Aorta (tissue), 5 donors: ENCODE measurements at regions not wholly inside any gene's neighbourhood (a gene's known extent, or its start where the extent isn't known, plus 50 kb on each side); places are given as distances from the start of the nearest gene placed in this dataset.
"Not testable (repeated sequence)": the region's sequence is repeated elsewhere in the genome, so short reads cannot be mapped to it uniquely, and the experiment has no call there.

Source experiments
- ATAC-seq: fragments of 200-7000 bp; cut with Tn5 transposase; one replicate; pipeline ENCODE4 v1.9.1; 2022; ENCODE audit warnings: moderate library complexity; ENCODE audit not compliant: low FRiP score
- DNase-seq, 2 donors: peaks; one replicate each; pipeline ENCODE4 v3.0.0-alpha.2; 2020
- H3K27ac ChIP-seq, 2 donors: one replicate each; pipeline ENCODE4 v1.5.1; 2013; ENCODE audit warnings: low read length in 2 of 2, mild to moderate bottlenecking in 2 of 2, moderate library complexity in 2 of 2, control low read depth in 1 of 2, inconsistent platforms in 1 of 2, low read depth in 1 of 2
- H3K27me3 ChIP-seq, 2 donors: one replicate each; pipeline ENCODE4 v1.6.1; 2013; ENCODE audit warnings: control low read depth in 1 of 2, low read length in 1 of 2, mild to moderate bottlenecking in 1 of 2, moderate library complexity in 1 of 2; ENCODE audit not compliant: insufficient read depth in 2 of 2, control insufficient read depth in 1 of 2
- H3K36me3 ChIP-seq, 2 donors: one replicate each; pipeline ENCODE4 v1.6.1; 2013; ENCODE audit warnings: control low read depth in 1 of 2, low read length in 1 of 2, mild to moderate bottlenecking in 1 of 2; ENCODE audit not compliant: insufficient read depth in 2 of 2, control insufficient read depth in 1 of 2
- H3K4me1 ChIP-seq, 2 donors: one replicate each; pipeline ENCODE4 v1.6.1; 2013; ENCODE audit warnings: low read length in 2 of 2, control low read depth in 1 of 2, mild to moderate bottlenecking in 1 of 2, moderate library complexity in 1 of 2; ENCODE audit not compliant: insufficient read depth in 2 of 2, control insufficient read depth in 1 of 2
- H3K4me3 ChIP-seq, 2 donors: one replicate each; pipeline ENCODE4 v1.5.1; 2013; ENCODE audit warnings: low read length in 2 of 2, control low read depth in 1 of 2, mild to moderate bottlenecking in 1 of 2
- H3K9me3 ChIP-seq: one replicate; pipeline ENCODE4 v1.6.1; 2013; ENCODE audit warnings: mild to moderate bottlenecking, low read length; ENCODE audit not compliant: control insufficient read depth
- WGBS, 2 donors: extraction: QIAGEN DNeasy Blood & Tissue Kit; methylation state at CpG; one replicate each; pipeline ENCODE4 v1.1.7; 2013; 5-methylcytosine and 5-hydroxymethylcytosine counted together
- intact Hi-C, 2 donors: fragments of 100-400 bp; cut with DNase I; formaldehyde crosslinking; loops; one replicate each; pipeline versions ENCODE4 v1.14.2 to v1.15.0; 2022
- donor health status: healthy with polysubstance abuse.
- donor health status: Bipolar disorder and iron deficiency.
- donor health status: DM: no; HTN: no; CAD: no.
- donor health status: DM: no; HTN: no; CAD: no.
- donor health status: DM: yes; HTN: yes; CAD: no.

DNA sequence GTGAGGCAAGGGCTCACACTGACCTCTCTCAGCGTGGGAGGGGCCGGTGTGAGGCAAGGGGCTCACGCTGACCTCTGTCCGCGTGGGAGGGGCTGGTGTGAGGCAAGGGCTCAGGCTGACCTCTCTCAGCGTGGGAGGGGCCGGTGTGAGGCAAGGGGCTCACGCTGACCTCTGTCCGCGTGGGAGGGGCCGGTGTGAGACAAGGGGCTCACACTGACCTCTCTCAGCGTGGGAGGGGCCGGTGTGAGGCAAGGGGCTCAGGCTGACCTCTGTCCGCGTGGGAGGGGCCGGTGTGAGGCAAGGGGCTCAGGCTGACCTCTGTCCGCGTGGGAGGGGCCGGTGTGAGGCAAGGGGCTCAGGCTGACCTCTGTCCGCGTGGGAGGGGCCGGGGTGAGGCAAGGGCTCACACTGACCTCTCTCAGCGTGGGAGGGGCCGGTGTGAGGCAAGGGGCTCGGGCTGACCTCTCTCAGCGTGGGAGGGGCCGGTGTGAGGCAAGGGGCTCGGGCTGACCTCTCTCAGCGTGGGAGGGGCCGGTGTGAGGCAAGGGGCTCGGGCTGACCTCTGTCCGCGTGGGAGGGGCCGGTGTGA, 315.0 kb downstream of the OR4F29 start:
- DNase-seq = not testable (repeated sequence)
- 96% methylated on average over 21 to 33 of the region's 34 CpGs for WGBS, 2 donors

GRCh38 chr1:134936-135335, 316.5 kb downstream of the OR4F29 start:
- 89 to 92% methylated on average over 13 to 20 of the region's 21 CpGs for WGBS, 2 donors
- H3K27ac ChIP-seq, H3K4me1 ChIP-seq, ATAC-seq, H3K4me3 ChIP-seq, H3K36me3 ChIP-seq, H3K9me3 ChIP-seq, H3K27me3 ChIP-seq, intact Hi-C loops: not testable (repeated sequence)
- peak in 1 of 2 donors; percentile 40 for DNase-seq

More for the DNA sequence above, 315.0 kb downstream of the OR4F29 start:
- H3K9me3 ChIP-seq, H3K27ac ChIP-seq, H3K4me1 ChIP-seq, ATAC-seq, H3K4me3 ChIP-seq, H3K27me3 ChIP-seq, H3K36me3 ChIP-seq, intact Hi-C loops: not testable (repeated sequence)

DNA sequence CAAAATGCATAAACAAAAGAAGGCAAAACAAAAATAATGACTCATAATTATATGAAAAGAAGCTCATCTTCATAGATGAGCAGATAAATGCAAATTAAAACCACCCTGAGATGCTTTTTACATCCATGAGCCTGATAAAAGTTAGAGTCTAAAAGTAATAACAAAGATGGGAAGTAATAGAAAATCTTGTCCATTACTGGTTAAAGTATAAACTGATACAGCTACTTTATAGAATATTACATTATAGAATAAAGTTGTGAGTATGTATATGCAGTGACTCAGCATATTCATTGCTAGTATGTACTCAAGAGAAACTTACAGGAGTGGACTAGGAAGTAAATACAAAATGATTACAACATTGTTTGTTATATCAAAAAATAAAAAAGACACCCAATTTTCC, 333.0 kb downstream of the OR4F29 start:
- DNase-seq, H3K4me1 ChIP-seq, intact Hi-C loops, H3K4me3 ChIP-seq, ATAC-seq, H3K27ac ChIP-seq, H3K36me3 ChIP-seq, H3K27me3 ChIP-seq, H3K9me3 ChIP-seq: not testable (repeated sequence)

DNA sequence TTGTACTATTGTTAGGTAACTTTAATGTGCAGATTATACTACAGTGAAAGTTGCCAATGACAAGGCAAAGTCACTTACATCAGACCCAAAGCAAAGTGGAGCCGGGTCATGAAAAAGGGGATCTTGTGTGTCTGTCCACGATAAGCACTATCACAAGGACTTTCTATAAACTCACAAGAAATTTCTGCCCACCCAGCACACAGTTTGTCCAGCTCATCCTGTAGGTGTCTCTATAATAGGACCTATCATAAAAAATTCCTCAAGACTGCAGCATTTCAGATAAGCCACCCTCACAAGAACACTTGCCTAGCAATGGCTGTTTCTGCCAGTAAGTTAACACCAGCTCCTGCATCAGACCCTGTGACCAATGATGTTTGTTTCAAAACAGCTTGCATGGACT, 335.9 kb downstream of the OR4F29 start:
- 62% methylated on average over 1 of the region's 2 CpGs; no CpG with 5 or more reads in 1 of the 2 donors for WGBS, 2 donors
- H3K9me3 ChIP-seq = not testable (repeated sequence)

GRCh38 chr1:104776-105175, 346.7 kb downstream of the OR4F29 start:
- ATAC-seq, H3K27me3 ChIP-seq, intact Hi-C loops, H3K4me3 ChIP-seq, H3K9me3 ChIP-seq, H3K36me3 ChIP-seq, H3K27ac ChIP-seq, DNase-seq, H3K4me1 ChIP-seq: not testable (repeated sequence)
- WGBS, 2 donors = no CpG with 5 or more reads among the region's 3 CpGs

More for the DNA sequence above, 335.9 kb downstream of the OR4F29 start:
- H3K27ac ChIP-seq, H3K36me3 ChIP-seq, intact Hi-C loops, ATAC-seq, H3K4me3 ChIP-seq, H3K4me1 ChIP-seq, H3K27me3 ChIP-seq, DNase-seq: not testable (repeated sequence)

DNA sequence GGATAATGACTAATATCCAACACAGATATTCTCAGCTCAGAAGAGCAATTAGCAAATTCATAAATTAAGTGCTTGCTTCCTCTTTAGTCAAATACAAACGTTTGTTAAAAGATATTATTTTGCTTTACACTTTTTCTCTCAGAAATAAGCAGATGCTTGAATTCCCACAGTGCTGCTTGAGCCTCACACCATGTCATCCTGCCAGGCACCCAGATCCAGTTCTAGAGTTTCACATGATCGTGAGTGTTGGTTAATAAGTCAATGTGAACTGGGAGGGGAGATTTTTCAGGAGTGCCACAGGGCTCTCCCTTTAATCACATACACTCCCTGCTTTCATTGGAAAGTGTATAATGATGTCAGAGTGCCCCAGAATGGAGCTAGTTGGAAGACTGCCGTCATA, 352.0 kb downstream of the OR4F29 start:
- 28% methylated on average over 2 of the region's 3 CpGs; no CpG with 5 or more reads in 1 of the 2 donors for WGBS, 2 donors
- H3K27ac ChIP-seq, ATAC-seq, H3K36me3 ChIP-seq, intact Hi-C loops, H3K9me3 ChIP-seq, H3K4me1 ChIP-seq, H3K4me3 ChIP-seq, H3K27me3 ChIP-seq, DNase-seq: not testable (repeated sequence)

- H3K9me3 ChIP-seq, H3K27ac ChIP-seq, H3K4me3 ChIP-seq, ATAC-seq, DNase-seq, H3K27me3 ChIP-seq, H3K4me1 ChIP-seq, H3K36me3 ChIP-seq, intact Hi-C loops: not testable (repeated sequence)
- no CpG with 5 or more reads among the region's 1 CpG for WGBS, 2 donors
Observed at GRCh38 chr1:98811-99210, 352.7 kb downstream of the OR4F29 start.

GRCh38 chr1:91279-91678, 360.2 kb downstream of the OR4F29 start:
- H3K27ac ChIP-seq, H3K4me3 ChIP-seq, intact Hi-C loops, H3K27me3 ChIP-seq, ATAC-seq, H3K4me1 ChIP-seq, H3K36me3 ChIP-seq, H3K9me3 ChIP-seq, DNase-seq: not testable (repeated sequence)
- 0% methylated on average over 4 of the region's 4 CpGs; no CpG with 5 or more reads in 1 of the 2 donors for WGBS, 2 donors

DNA sequence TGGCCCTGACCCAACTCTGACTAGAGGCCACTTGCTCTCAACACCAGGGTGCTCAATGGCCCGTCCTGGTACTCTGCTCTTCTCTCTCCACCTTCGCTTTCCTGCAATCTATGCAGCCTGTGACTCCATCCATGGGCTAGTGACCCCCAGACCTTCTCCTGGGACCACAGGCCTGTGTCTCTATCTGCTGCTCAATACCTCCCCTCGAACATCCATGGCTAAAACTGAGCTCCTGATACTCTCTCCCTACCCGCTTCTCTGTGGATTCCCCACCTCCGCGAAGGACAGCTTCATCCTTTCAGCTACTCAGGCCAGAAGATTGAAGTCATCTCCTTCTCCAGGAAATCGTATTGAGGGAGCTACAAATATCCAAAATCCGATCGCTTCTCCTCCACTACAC, 363.4 kb downstream of the OR4F29 start:
- 89% methylated on average over 9 of the region's 9 CpGs; no CpG with 5 or more reads in 1 of the 2 donors for WGBS, 2 donors
- H3K36me3 ChIP-seq, H3K4me1 ChIP-seq, H3K9me3 ChIP-seq, H3K4me3 ChIP-seq, ATAC-seq, DNase-seq, H3K27ac ChIP-seq, intact Hi-C loops, H3K27me3 ChIP-seq: not testable (repeated sequence)
